ENCODE measurements at regions not wholly inside any gene's neighbourhood (a gene's known extent, or its start where the extent isn't known, plus 50 kb on each side); places are given as distances from the start of the nearest gene placed in this dataset.

GRCh38 chr4:3847211-3847940, 81.2 kb downstream of the ADRA2C start:
- ChIA-PET POLR2A (no interaction called here), CTCF (interaction anchor here (1.0 kb wide), 2 partner anchors 33 to 61 kb away, joined by 3 read pairs; no protein-coding TSS in a partner anchor)
- Histone ChIP-seq H4K20me1 (ENCODE audit: insufficient read depth) (no peaks in the 10 kb centered on the region), H3K9me2 (no peaks in the 10 kb centered on the region), H3K4me3 (ENCODE audit: low read depth in 2 of 2, low read length in 1 of 2) (no peak overlapping the region), H3K27me3 (ENCODE audit: insufficient read depth) (no peaks in the 10 kb centered on the region), H2AFZ (ENCODE audit: low read depth) (no peak overlapping the region), H3K9me3 (no peaks in the 10 kb centered on the region), H3K27ac (ENCODE audit: low read depth in 2 of 2, low read length in 1 of 2) (no peak overlapping the region), H3K4me1 (ENCODE audit: control insufficient read depth in 1 of 2, insufficient read depth in 2 of 2, low read depth in 1 of 2, low read length in 1 of 2) (peaks cover 0 to 8% of the 10 kb centered on the region in 2 experiments; a peak in 1 of 4 replicates), H3K36me3 (replicated peaks in 1 of 2; ENCODE audit: control insufficient read depth in 1 of 2, insufficient read depth in 2 of 2, low read length in 1 of 2) (no peaks in the 10 kb centered on the region), H3F3A (replicated peaks; ENCODE audit: insufficient read depth) (no peaks in the 10 kb centered on the region), H3K4me2 (no peak overlapping the region), H3K9ac (no peak overlapping the region), H3K79me2 (ENCODE audit: insufficient read depth) (no peaks in the 10 kb centered on the region)
- TF ChIP-seq RXRA (IDR thresholded peaks at IDR 0.05; ENCODE audit: borderline replicate concordance, low read depth) (no peak), TEAD4 (IDR thresholded peaks at IDR 0.05; ENCODE audit: borderline replicate concordance, insufficient read depth) (no peak), MEF2A (IDR thresholded peaks at IDR 0.05; ENCODE audit: borderline replicate concordance, low read depth) (no peak), NFIC (IDR thresholded peaks at IDR 0.05; ENCODE audit: borderline replicate concordance) (no peak), RCOR1 (IDR thresholded peaks at IDR 0.05; ENCODE audit: low read length) (no peak), EZH2phosphoT487 (IDR thresholded peaks at IDR 0.05; ENCODE audit: borderline replicate concordance, low read depth) (no peak), CHD2 (IDR thresholded peaks at IDR 0.05; ENCODE audit: low read length, partially characterized antibody) (no peak)
- WGBS (ENCODE audit: low lambda C conversion rate), result 23% methylated on average over 6 of the region's 11 CpGs
- DNase-seq, result no peak

GRCh38 chr4:3848323-3848722, 82.1 kb downstream of the ADRA2C start:
- Histone ChIP-seq H3F3A (replicated peaks; ENCODE audit: insufficient read depth) (no peaks in the 10 kb centered on the region), H3K79me2 (ENCODE audit: insufficient read depth) (no peaks in the 10 kb centered on the region), H3K4me1 (ENCODE audit: control insufficient read depth in 1 of 2, insufficient read depth in 2 of 2, low read depth in 1 of 2, low read length in 1 of 2) (peaks cover 0 to 8% of the 10 kb centered on the region in 2 experiments; a peak in 1 of 4 replicates), H2AFZ (ENCODE audit: low read depth) (no peak overlapping the region), H3K27me3 (ENCODE audit: insufficient read depth) (no peaks in the 10 kb centered on the region), H3K36me3 (replicated peaks in 1 of 2; ENCODE audit: control insufficient read depth in 1 of 2, insufficient read depth in 2 of 2, low read length in 1 of 2) (no peaks in the 10 kb centered on the region), H3K9me2 (no peaks in the 10 kb centered on the region), H3K4me3 (ENCODE audit: low read depth in 2 of 2, low read length in 1 of 2) (no peak overlapping the region), H4K20me1 (ENCODE audit: insufficient read depth) (no peaks in the 10 kb centered on the region), H3K27ac (ENCODE audit: low read depth in 2 of 2, low read length in 1 of 2) (no peak overlapping the region), H3K9ac (no peak overlapping the region), H3K4me2 (no peak overlapping the region), H3K9me3 (no peaks in the 10 kb centered on the region)
- no peak for DNase-seq
- whole genome bisulfite sequencing (ENCODE audit: low lambda C conversion rate), result 100% methylated on average over 1 of the region's 5 CpGs
- ChIA-PET CTCF (interaction anchor here (1.4 kb wide), 1 partner anchor 32 kb away, joined by 5 read pairs; no protein-coding TSS in a partner anchor), POLR2A (no interaction called here)
- no peak for TF ChIP-seq ELF1 (IDR thresholded peaks at IDR 0.05)
- no peak for TF ChIP-seq YY1 (IDR thresholded peaks at IDR 0.05; ENCODE audit: low read depth)
- no peak for TF ChIP-seq JUND (IDR thresholded peaks at IDR 0.05)
- TF ChIP-seq NRF1 (IDR thresholded peaks at IDR 0.05; ENCODE audit: low read depth, low read length), result no peak
- no peak for TF ChIP-seq FOXJ3 (CRISPR knock-in tag; IDR thresholded peaks at IDR 0.05)
- TF ChIP-seq USF1 (IDR thresholded peaks at IDR 0.05; ENCODE audit: borderline replicate concordance, low read depth), result no peak
- TF ChIP-seq TEAD4 (IDR thresholded peaks at IDR 0.05; ENCODE audit: borderline replicate concordance, insufficient read depth), result no peak
- no peak for TF ChIP-seq IRF3 (IDR thresholded peaks at IDR 0.05; ENCODE audit: low read depth, low read length)
- TF ChIP-seq CTCF (IDR thresholded peaks at IDR 0.05), result no peak
- no peak for TF ChIP-seq MXI1 (IDR thresholded peaks at IDR 0.05; ENCODE audit: low read depth, low read length)
- no peak for TF ChIP-seq FOSL2 (IDR thresholded peaks at IDR 0.05; ENCODE audit: borderline replicate concordance, low read depth)
- no peak for TF ChIP-seq RFX5 (IDR thresholded peaks at IDR 0.05; ENCODE audit: low read length)
- TF ChIP-seq ZBTB33 (IDR thresholded peaks at IDR 0.05; ENCODE audit: borderline replicate concordance, low read depth), result no peak
- no peak for TF ChIP-seq GABPA (IDR thresholded peaks at IDR 0.05; ENCODE audit: low read depth)
- TF ChIP-seq EP300 (IDR thresholded peaks at IDR 0.05; ENCODE audit: borderline replicate concordance in 1 of 2, low read depth in 1 of 2, low read length in 1 of 2), result no peak
- TF ChIP-seq EZH2phosphoT487 (IDR thresholded peaks at IDR 0.05; ENCODE audit: borderline replicate concordance, low read depth), result no peak
- no peak for TF ChIP-seq RXRA (IDR thresholded peaks at IDR 0.05; ENCODE audit: borderline replicate concordance, low read depth)
